ENCODE measurements at regions not wholly inside any gene's neighbourhood (a gene's known extent, or its start where the extent isn't known, plus 50 kb on each side); places are given as distances from the start of the nearest gene placed in this dataset.

DNA sequence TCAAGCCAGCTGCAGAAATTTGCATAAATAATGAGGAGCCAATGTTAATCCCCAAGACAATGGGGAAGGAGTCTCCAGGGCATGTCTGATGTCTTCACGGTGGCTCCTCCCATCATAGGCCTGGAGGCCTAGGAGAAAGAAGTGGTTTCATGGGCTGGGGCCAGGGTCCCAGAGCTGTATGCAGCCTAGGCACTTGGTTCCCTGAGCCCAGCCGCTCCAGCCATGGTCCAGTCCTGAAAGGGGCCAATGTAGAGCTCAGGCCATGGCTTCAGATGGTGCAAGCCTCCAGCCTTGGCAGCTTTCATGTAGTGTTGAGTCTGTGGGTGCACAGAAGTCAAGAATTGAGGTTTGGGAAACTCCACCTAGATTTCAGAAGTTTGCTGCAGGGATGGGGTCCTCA is 628.2 kb upstream of the GRIA3 start:
- TF ChIP-seq, protein P1, sequence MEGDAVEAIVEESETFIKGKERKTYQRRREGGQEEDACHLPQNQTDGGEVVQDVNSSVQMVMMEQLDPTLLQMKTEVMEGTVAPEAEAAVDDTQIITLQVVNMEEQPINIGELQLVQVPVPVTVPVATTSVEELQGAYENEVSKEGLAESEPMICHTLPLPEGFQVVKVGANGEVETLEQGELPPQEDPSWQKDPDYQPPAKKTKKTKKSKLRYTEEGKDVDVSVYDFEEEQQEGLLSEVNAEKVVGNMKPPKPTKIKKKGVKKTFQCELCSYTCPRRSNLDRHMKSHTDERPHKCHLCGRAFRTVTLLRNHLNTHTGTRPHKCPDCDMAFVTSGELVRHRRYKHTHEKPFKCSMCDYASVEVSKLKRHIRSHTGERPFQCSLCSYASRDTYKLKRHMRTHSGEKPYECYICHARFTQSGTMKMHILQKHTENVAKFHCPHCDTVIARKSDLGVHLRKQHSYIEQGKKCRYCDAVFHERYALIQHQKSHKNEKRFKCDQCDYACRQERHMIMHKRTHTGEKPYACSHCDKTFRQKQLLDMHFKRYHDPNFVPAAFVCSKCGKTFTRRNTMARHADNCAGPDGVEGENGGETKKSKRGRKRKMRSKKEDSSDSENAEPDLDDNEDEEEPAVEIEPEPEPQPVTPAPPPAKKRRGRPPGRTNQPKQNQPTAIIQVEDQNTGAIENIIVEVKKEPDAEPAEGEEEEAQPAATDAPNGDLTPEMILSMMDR (IDR thresholded peaks at IDR 0.05): no peak
- TF ChIP-seq POLR2A (IDR thresholded peaks at IDR 0.05): no peak

Measured in testis (tissue), 2 donors.